Fibroblast of villous mesenchyme (primary cell): ENCODE measurements at regions not wholly inside any gene's neighbourhood (a gene's known extent, or its start where the extent isn't known, plus 50 kb on each side); places are given as distances from the start of the nearest gene placed in this dataset.

ENCODE experiments used
- DNase-seq: peaks from one replicate; pipeline ENCODE4 v3.0.0-alpha.2; 2010; ENCODE audit warnings: low read depth
- H3K4me3 ChIP-seq: 2 replicates; pipeline ENCODE4 v1.5.1; 2011; ENCODE audit warnings: low read depth, mild to moderate bottlenecking, low read length
- CTCF ChIP-seq: IDR thresholded peaks from 2 replicates; pipeline ENCODE4 v1.5.1; 2012; ENCODE audit warnings: low read depth, mild to moderate bottlenecking, low read length; ENCODE audit not compliant: insufficient read depth

DNA sequence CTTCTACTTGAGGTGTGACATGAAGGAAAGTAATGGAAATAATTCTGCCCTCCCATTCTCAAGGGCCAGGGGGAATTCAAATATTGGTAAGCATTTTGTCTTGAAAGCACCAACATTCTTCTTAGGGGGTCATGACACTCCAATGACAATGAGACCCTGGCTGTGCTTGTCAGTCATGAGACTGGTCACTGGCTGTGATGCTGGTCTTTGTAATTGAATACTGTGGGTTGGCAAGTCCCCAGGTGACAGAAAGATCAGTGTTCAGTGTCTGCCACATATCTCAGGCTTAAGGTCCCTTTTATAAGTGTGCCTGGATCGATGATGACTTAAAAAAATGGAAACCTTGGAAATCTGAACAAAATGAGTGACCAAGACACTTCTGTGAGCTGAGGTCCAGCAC is 151.4 kb downstream of the SNRPN start:
- TF ChIP-seq CTCF = no peak
- no peak overlapping the region for H3K4me3 ChIP-seq
- no peak for DNase-seq

- no peak for TF ChIP-seq CTCF
- no peak overlapping the region for H3K4me3 ChIP-seq
- no peak for DNase-seq
These were observed 179.0 kb downstream of the SNRPN start for GRCh38 chr15:25133804-25134203.

- peak; percentile 2 for DNase-seq
- H3K4me3 ChIP-seq = no peak overlapping the region
- no peak for TF ChIP-seq CTCF
These were observed 179.8 kb downstream of the SNRPN start for GRCh38 chr15:25134546-25134945.

DNA sequence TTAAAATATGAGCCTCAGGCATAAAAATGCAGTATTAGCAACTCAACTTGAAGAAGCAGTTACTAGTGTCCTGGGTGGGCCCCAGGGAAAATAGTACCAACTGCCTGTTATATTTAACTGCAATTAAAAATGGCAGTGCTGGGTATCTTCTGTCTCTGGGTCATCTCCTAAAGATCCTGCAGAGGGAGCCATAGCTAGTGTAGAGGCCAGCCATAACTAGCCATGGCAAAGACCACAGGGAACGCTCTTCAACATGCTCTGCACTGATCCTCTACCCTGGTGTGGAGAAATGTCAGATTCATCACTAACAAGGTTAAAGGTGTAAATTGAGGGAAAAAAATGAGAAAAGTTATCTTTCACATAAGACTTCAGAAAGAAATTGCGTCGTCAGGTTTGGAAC is 181.3 kb downstream of the SNRPN start:
- peak; percentile 4 for DNase-seq
- H3K4me3 ChIP-seq = no peak overlapping the region
- peak; percentile 28 for TF ChIP-seq CTCF

- DNase-seq = no peak
These were observed 182.2 kb downstream of the SNRPN start for GRCh38 chr15:25137013-25137412.

GRCh38 chr15:25169318-25169717 is 214.5 kb downstream of the SNRPN start:
- TF ChIP-seq CTCF = no peak
- no peak for DNase-seq
- no peak overlapping the region for H3K4me3 ChIP-seq

More at GRCh38 chr15:25137013-25137412, 182.2 kb downstream of the SNRPN start:
- TF ChIP-seq CTCF = no peak
- no peak overlapping the region for H3K4me3 ChIP-seq

DNA sequence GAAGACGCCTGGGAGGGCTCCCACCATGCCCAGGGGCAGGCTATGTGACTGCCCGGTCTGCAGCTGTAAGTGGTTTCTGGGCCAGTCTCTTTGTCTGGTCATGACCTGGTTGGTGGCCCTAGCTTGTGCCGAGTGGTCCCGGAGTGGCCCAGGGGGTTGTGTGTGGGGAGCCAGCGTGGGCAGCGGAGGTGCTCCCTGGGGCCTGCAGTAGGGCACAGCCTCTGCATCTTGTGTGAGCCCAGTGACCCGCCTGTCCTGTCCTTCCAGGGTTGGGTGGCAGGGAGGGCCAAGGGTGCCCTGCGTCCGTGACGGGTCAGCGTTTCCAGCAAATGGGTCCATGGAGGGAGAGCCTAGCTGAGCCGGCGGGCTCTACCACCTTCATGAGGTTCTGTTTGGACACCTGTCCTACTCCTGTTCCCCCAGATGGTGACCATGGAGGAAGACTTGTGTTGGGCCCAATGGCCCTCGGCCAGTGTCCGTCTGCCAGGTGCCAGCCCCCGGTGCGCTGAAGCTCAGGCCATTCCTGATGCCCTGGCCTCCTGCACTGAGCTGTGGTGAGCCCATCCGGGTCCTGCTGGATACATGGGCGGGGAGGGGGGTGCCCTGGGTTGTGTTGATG is 215.4 kb downstream of the SNRPN start:
- no peak overlapping the region for H3K4me3 ChIP-seq
- no peak for TF ChIP-seq CTCF
- no peak for DNase-seq
